Epithelial cell of proximal tubule (primary cell): ENCODE measurements at regions not wholly inside any gene's neighbourhood (a gene's known extent, or its start where the extent isn't known, plus 50 kb on each side); places are given as distances from the start of the nearest gene placed in this dataset.

ENCODE experiments used
- DNase-seq: peaks from one replicate; pipeline ENCODE4 v3.0.0-alpha.2; 2011; ENCODE audit warnings: low read depth
- H3K4me3 ChIP-seq: 2 replicates; pipeline ENCODE4 v1.5.1; 2011; ENCODE audit warnings: low read depth, mild to moderate bottlenecking, low read length
- TF ChIP-seq, protein P1 (sequence below): conservative IDR thresholded peaks from 2 replicates; pipeline ENCODE4 v1.5.1; 2012; ENCODE audit warnings: low read depth, mild to moderate bottlenecking, low read length

DNA sequence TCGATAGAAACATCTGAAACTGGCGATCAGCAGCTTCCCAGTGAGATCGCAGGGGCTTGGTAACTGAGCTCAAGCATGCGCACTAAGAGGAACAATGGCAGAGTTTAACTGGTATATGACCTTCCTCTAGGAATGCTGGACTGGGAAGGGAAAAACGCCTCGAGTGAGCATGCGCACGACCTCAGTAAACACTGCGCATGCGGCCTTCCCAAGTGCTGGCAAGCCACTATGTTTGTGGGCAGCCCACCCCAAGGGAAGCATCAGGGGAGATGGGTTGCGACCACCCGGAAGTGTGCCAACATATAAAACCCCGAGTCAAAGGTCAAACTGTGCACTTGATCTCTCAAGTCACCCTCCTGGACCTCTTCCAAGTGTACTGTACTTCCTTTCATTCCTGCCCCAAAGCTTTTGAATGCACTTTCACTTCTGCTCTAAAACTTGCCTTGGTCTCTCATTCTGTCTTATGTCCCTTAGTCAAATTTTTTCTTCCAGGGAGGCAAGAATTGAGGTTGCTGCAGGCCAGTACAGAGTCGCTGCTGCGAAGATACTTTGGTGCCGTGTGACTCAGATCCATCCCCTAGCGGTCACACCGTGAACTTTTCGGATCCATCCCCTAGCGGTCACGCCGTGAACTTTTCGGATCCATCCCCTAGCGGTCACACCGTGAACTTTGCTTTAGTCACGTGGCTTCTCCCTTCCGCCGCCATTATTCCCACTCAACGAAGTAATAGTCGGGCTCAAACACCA is 243.3 kb downstream of the FAM43A start:
- no peak for DNase-seq
- TF ChIP-seq, protein P1, sequence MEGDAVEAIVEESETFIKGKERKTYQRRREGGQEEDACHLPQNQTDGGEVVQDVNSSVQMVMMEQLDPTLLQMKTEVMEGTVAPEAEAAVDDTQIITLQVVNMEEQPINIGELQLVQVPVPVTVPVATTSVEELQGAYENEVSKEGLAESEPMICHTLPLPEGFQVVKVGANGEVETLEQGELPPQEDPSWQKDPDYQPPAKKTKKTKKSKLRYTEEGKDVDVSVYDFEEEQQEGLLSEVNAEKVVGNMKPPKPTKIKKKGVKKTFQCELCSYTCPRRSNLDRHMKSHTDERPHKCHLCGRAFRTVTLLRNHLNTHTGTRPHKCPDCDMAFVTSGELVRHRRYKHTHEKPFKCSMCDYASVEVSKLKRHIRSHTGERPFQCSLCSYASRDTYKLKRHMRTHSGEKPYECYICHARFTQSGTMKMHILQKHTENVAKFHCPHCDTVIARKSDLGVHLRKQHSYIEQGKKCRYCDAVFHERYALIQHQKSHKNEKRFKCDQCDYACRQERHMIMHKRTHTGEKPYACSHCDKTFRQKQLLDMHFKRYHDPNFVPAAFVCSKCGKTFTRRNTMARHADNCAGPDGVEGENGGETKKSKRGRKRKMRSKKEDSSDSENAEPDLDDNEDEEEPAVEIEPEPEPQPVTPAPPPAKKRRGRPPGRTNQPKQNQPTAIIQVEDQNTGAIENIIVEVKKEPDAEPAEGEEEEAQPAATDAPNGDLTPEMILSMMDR: peak; percentile 59
- H3K4me3 ChIP-seq: no peak overlapping the region

DNA sequence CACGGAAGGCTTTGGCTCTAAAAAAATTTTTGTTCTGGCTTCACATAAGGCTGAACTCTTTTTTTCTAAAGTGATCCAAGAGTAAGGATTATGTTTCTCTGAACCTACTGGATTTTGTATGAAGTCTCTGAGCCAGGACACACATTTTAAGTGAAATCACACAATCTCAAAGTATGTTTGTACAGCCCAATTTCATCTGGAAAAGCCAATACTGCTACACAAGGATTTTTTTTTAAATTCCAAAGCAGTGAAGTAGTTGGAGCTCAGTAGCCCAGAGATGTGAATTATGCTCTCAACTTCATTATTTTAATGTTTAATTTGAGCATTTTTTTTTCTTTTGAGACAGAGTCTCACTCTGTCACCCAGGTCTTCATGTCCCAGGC is 243.9 kb downstream of the FAM43A start:
- TF ChIP-seq, protein P1: no peak
- no peak overlapping the region for H3K4me3 ChIP-seq

DNA sequence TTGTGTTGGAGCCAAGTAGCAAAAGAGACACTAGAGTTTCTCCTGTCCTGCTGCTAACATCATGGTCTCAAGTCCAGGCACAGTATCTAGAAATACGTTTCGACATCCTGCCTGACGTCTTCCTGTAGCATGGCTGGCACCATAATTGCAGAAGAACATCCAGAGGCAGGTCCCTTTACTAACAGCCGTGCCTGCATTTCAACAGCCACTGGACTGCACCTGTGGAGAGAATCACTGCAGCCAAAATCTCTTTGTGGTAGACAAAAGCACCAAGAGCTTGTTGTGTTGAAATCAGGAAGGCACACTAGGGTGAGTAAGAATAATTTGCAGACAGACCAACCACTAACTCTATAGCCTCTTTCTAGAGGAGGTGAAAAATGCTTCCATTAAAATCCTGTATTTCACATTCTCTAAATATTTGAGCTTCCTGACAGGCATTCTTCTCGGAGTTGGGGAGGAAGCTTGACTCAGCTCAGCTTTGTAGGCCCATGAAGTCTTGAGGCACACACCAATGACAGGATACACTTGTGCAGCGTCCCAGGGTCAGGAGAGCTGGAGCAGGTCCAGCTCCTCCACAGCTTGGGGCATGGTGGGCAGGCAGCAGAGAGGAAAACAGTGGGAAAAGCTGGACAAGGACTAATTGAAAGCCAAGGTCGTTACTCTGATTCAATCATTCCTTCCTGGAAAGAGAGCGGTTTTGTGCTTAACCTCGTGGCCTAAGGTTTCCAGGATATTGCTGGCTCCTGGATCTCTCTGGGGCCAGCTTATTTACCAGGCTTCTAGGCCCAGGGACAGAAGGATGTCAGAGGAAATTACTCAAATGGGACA is 244.9 kb downstream of the FAM43A start:
- TF ChIP-seq, protein P1: no peak
- DNase-seq: peak; percentile 45
- no peak overlapping the region for H3K4me3 ChIP-seq

More for the DNA sequence above, 243.9 kb downstream of the FAM43A start:
- no peak for DNase-seq

DNA sequence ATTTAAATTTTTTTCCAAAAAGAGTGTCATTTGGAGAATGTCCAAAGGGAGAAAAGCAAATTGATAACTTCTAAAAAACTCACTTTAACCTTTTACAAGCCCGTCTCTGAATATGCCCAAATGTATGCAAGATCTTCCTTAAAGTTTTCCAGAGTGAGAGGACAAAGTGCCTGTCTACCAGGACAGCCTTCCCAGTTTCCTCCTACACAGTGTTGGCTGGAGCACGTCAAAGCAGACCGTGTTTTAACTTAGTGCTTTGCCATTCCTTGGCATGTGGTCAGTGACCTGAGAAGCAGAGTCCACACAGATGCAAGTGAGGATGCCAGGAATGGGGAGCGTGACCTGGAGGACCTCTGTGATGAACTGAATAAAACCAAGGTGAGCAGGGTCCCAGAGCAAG is 245.7 kb downstream of the FAM43A start:
- H3K4me3 ChIP-seq: no peak overlapping the region
- TF ChIP-seq, protein P1: no peak
- no peak for DNase-seq

DNA sequence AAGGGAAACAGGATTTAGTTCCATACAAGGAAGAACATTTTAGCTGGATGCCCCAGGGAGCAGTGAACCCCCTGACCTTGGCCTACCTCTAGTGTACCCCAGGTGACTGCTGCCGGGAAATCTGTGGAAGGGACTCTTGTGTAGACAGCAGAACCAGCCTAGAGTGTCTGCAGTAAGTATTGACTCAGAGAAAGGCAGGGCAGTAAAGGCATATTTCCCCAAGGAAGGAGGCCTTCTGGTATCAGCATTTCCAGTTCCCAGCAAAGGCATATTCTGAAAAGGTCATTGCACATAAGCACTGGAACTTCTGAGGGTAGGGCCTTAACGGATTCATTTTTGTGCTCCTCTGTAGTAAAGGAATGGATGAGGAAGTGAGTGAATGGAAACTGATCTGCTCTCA is 246.2 kb downstream of the FAM43A start:
- H3K4me3 ChIP-seq: no peak overlapping the region
- TF ChIP-seq, protein P1: no peak
- DNase-seq: no peak

DNA sequence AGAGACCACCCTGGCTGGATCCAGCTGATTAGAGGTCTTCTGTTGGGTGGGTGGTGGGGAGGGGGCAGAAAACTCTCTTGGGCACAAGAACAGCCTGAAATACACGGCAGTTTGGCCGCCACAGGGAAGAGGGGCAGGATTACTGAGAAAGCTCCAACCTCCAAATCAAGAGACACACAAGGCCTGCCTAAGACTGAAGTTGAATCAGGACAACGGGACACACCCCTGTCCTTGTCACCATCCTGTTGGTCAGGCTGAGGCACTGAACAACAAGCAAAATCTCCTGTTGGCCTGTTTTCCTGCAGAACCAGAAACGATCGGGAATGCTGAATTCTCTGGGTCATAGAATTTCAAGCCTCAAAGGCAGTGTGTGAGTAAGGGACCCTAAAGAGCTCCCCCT is 247.8 kb downstream of the FAM43A start:
- TF ChIP-seq, protein P1: no peak
- DNase-seq: no peak
- H3K4me3 ChIP-seq: no peak overlapping the region
